ENCODE measurements at regions not wholly inside any gene's neighbourhood (a gene's known extent, or its start where the extent isn't known, plus 50 kb on each side); places are given as distances from the start of the nearest gene placed in this dataset.

DNA sequence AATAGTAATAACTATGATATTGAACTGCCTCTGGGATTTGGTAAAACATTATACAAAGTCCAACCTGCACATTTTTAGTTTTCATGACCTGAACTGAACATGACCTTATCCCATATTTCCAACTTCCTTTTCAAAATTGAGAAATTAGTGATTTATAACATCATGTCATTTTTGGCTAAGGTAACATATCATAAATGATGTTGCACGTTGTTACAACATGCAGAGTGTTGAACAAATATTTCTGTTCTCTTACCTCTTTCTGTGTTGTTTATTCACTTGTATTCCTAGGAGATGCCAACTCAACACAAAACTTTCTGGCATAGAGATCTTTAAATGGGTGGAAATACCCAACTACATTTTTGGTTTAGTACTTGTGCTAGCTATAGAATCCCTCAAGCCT, 496.0 kb downstream of the SLC6A15 start:
- no peaks in the 10 kb centered on the region for H3K9me3 ChIP-seq
- WGBS, 5 donors: 38 to 55% (median 44%) methylated on average over 1 of the region's 1 CpG
- DNase-seq: no peak
- H3K4me3 ChIP-seq: no peak overlapping the region
- TF ChIP-seq POLR2AphosphoS5 (IDR thresholded peaks at IDR 0.05) (no peak), CTCF (IDR thresholded peaks at IDR 0.05 in 8 of 11, conservative IDR thresholded peaks at IDR 0.05 in 3 of 11) (no peak), POLR2A (IDR thresholded peaks at IDR 0.05) (no peak)
- no peaks in the 10 kb centered on the region for H3K27me3 ChIP-seq (replicated peaks in 1 of 7)
- H3K36me3 ChIP-seq: no peaks in the 10 kb centered on the region
- H3K4me1 ChIP-seq: no peaks in the 10 kb centered on the region
- no peak overlapping the region for H3K27ac ChIP-seq
- intact Hi-C loops (cut with DNase I; ENCODE audit: low total_unique reads): no loop called here

DNA sequence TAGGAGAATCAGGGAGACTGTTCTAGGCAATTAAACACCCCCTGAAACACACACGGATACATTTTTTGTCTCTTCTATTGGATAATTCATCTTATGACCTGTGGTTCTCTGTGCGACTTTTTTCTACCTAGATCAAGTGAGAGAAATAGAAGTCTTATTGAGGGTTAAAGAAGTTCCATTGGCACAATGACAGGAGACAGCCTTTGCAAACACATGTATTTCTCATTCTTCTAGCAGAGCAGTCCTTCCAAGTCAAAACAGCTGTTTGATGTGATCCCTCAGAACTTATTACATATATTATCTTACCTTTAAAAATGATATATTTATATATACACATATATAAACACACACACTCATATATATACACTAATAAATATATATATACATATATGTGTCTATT, 496.7 kb downstream of the SLC6A15 start:
- no peak for DNase-seq
- Histone ChIP-seq H3K27ac (no peak overlapping the region), H3K9me3 (no peaks in the 10 kb centered on the region), H3K27me3 (replicated peaks in 1 of 7) (no peaks in the 10 kb centered on the region), H3K36me3 (no peaks in the 10 kb centered on the region), H3K4me3 (no peak overlapping the region), H3K4me1 (no peaks in the 10 kb centered on the region)
- WGBS, 5 donors: 67 to 85% (median 81%) methylated on average over 2 of the region's 2 CpGs
- intact Hi-C loops (cut with DNase I; ENCODE audit: low total_unique reads): no loop called here
- TF ChIP-seq POLR2A (IDR thresholded peaks at IDR 0.05): no peak
- TF ChIP-seq CTCF (IDR thresholded peaks at IDR 0.05 in 8 of 11, conservative IDR thresholded peaks at IDR 0.05 in 3 of 11): no peak
- TF ChIP-seq POLR2AphosphoS5 (IDR thresholded peaks at IDR 0.05): no peak

- H3K27ac ChIP-seq: no peak overlapping the region
- no peaks in the 10 kb centered on the region for H3K27me3 ChIP-seq (replicated peaks in 1 of 7)
- TF ChIP-seq CTCF (IDR thresholded peaks at IDR 0.05 in 8 of 11, conservative IDR thresholded peaks at IDR 0.05 in 3 of 11) (no peak), POLR2A (IDR thresholded peaks at IDR 0.05) (no peak), POLR2AphosphoS5 (IDR thresholded peaks at IDR 0.05) (no peak)
- no peaks in the 10 kb centered on the region for H3K4me1 ChIP-seq
- H3K36me3 ChIP-seq: no peaks in the 10 kb centered on the region
- WGBS, 5 donors: 72 to 85% (median 76%) methylated on average over 2 of the region's 2 CpGs
- DNase-seq: no peak
- intact Hi-C loops (cut with DNase I; ENCODE audit: low total_unique reads): no loop called here
- no peak overlapping the region for H3K4me3 ChIP-seq
- H3K9me3 ChIP-seq: no peaks in the 10 kb centered on the region
Observed at GRCh38 chr12:84413656-84414055, 498.9 kb downstream of the SLC6A15 start.

- Histone ChIP-seq H3K27me3 (replicated peaks in 1 of 7) (no peaks in the 10 kb centered on the region), H3K4me1 (no peaks in the 10 kb centered on the region), H3K4me3 (no peak overlapping the region), H3K27ac (no peak overlapping the region), H3K36me3 (no peaks in the 10 kb centered on the region), H3K9me3 (peaks cover 0 to 9% (median 0%) of the 10 kb centered on the region in 8 donors)
- intact Hi-C loops (cut with DNase I; ENCODE audit: low total_unique reads): no loop called here
- WGBS, 5 donors: 82 to 89% (median 88%) methylated on average over 1 of the region's 1 CpG
- no peak for TF ChIP-seq CTCF (IDR thresholded peaks at IDR 0.05 in 8 of 11, conservative IDR thresholded peaks at IDR 0.05 in 3 of 11)
- TF ChIP-seq POLR2AphosphoS5 (IDR thresholded peaks at IDR 0.05): no peak
- TF ChIP-seq POLR2A (IDR thresholded peaks at IDR 0.05): no peak
- DNase-seq: no peak
Observed at GRCh38 chr12:84412226-84412625, 500.4 kb downstream of the SLC6A15 start.

Measured in spleen (tissue), 11 donors.